ENCODE measurements at regions not wholly inside any gene's neighbourhood (a gene's known extent, or its start where the extent isn't known, plus 50 kb on each side); places are given as distances from the start of the nearest gene placed in this dataset.
A peak's percentile ranks its signal among the peaks of the same experiment; 100 is the strongest.

GRCh38 chr6:148086843-148087242 lies 255.8 kb upstream of the SASH1 start:
- TF ChIP-seq JUND (IDR thresholded peaks at IDR 0.05; ENCODE audit: low read depth): no peak
- DNase-seq (ENCODE audit: low read depth in 1 of 2, low spot score in 1 of 2): no peak
- in situ Hi-C loops (cut with HindIII; ENCODE audit: low pct_unique_long_range_greater_than_20kb, low sequenced_read_pairs): no loop called here

GRCh38 chr6:148087659-148088058 lies 255.0 kb upstream of the SASH1 start:
- in situ Hi-C loops (cut with HindIII; ENCODE audit: low pct_unique_long_range_greater_than_20kb, low sequenced_read_pairs): no loop called here
- TF ChIP-seq JUND (IDR thresholded peaks at IDR 0.05; ENCODE audit: low read depth): no peak
- DNase-seq (ENCODE audit: low read depth in 1 of 2, low spot score in 1 of 2): no peak

GRCh38 chr6:148090326-148090725 lies 252.3 kb upstream of the SASH1 start:
- in situ Hi-C loops (cut with HindIII; ENCODE audit: low pct_unique_long_range_greater_than_20kb, low sequenced_read_pairs): no loop called here
- TF ChIP-seq JUND (IDR thresholded peaks at IDR 0.05; ENCODE audit: low read depth): no peak
- no peak for DNase-seq (ENCODE audit: low read depth in 1 of 2, low spot score in 1 of 2)

- in situ Hi-C loops (cut with HindIII; ENCODE audit: low pct_unique_long_range_greater_than_20kb, low sequenced_read_pairs): no loop called here
Measured at GRCh38 chr6:148091394-148091793, 251.2 kb upstream of the SASH1 start.

GRCh38 chr6:148103436-148103835 lies 239.2 kb upstream of the SASH1 start:
- TF ChIP-seq JUND (IDR thresholded peaks at IDR 0.05; ENCODE audit: low read depth): no peak
- DNase-seq (ENCODE audit: low read depth in 1 of 2, low spot score in 1 of 2): no peak
- in situ Hi-C loops (cut with HindIII; ENCODE audit: low pct_unique_long_range_greater_than_20kb, low sequenced_read_pairs): no loop called here

More at GRCh38 chr6:148091394-148091793, 251.2 kb upstream of the SASH1 start:
- DNase-seq (ENCODE audit: low read depth in 1 of 2, low spot score in 1 of 2): no peak
- no peak for TF ChIP-seq JUND (IDR thresholded peaks at IDR 0.05; ENCODE audit: low read depth)

- no peak for TF ChIP-seq JUND (IDR thresholded peaks at IDR 0.05; ENCODE audit: low read depth)
- in situ Hi-C loops (cut with HindIII; ENCODE audit: low pct_unique_long_range_greater_than_20kb, low sequenced_read_pairs): no loop called here
- DNase-seq (ENCODE audit: low read depth in 1 of 2, low spot score in 1 of 2): no peak
Measured at GRCh38 chr6:148104131-148104530, 238.5 kb upstream of the SASH1 start.

GRCh38 chr6:148105695-148106094 lies 236.9 kb upstream of the SASH1 start:
- DNase-seq (ENCODE audit: low read depth in 1 of 2, low spot score in 1 of 2): no peak
- in situ Hi-C loops (cut with HindIII; ENCODE audit: low pct_unique_long_range_greater_than_20kb, low sequenced_read_pairs): no loop called here
- no peak for TF ChIP-seq JUND (IDR thresholded peaks at IDR 0.05; ENCODE audit: low read depth)

GRCh38 chr6:148107911-148108310 lies 234.7 kb upstream of the SASH1 start:
- DNase-seq (ENCODE audit: low read depth in 1 of 2, low spot score in 1 of 2): no peak
- TF ChIP-seq JUND (IDR thresholded peaks at IDR 0.05; ENCODE audit: low read depth): no peak
- in situ Hi-C loops (cut with HindIII; ENCODE audit: low pct_unique_long_range_greater_than_20kb, low sequenced_read_pairs): no loop called here

- in situ Hi-C loops (cut with HindIII; ENCODE audit: low pct_unique_long_range_greater_than_20kb, low sequenced_read_pairs): no loop called here
- DNase-seq (ENCODE audit: low read depth in 1 of 2, low spot score in 1 of 2): peak in 1 of 2 experiments; percentile 2
- no peak for TF ChIP-seq JUND (IDR thresholded peaks at IDR 0.05; ENCODE audit: low read depth)
Measured at GRCh38 chr6:148109732-148110131, 232.9 kb upstream of the SASH1 start.

- in situ Hi-C loops (cut with HindIII; ENCODE audit: low pct_unique_long_range_greater_than_20kb, low sequenced_read_pairs): no loop called here
- TF ChIP-seq JUND (IDR thresholded peaks at IDR 0.05; ENCODE audit: low read depth): no peak
- DNase-seq (ENCODE audit: low read depth in 1 of 2, low spot score in 1 of 2): no peak
Measured at GRCh38 chr6:148110925-148111324, 231.7 kb upstream of the SASH1 start.

- no peak for DNase-seq (ENCODE audit: low read depth in 1 of 2, low spot score in 1 of 2)
- no peak for TF ChIP-seq JUND (IDR thresholded peaks at IDR 0.05; ENCODE audit: low read depth)
- in situ Hi-C loops (cut with HindIII; ENCODE audit: low pct_unique_long_range_greater_than_20kb, low sequenced_read_pairs): no loop called here
Measured at GRCh38 chr6:148112851-148113319, 229.8 kb upstream of the SASH1 start.

GRCh38 chr6:148116001-148116400 lies 226.6 kb upstream of the SASH1 start:
- no peak for TF ChIP-seq JUND (IDR thresholded peaks at IDR 0.05; ENCODE audit: low read depth)
- DNase-seq (ENCODE audit: low read depth in 1 of 2, low spot score in 1 of 2): no peak
- in situ Hi-C loops (cut with HindIII; ENCODE audit: low pct_unique_long_range_greater_than_20kb, low sequenced_read_pairs): no loop called here

- DNase-seq (ENCODE audit: low read depth in 1 of 2, low spot score in 1 of 2): no peak
Measured at GRCh38 chr6:148118244-148118643, 224.4 kb upstream of the SASH1 start.

GRCh38 chr6:148128014-148128730 lies 214.5 kb upstream of the SASH1 start:
- DNase-seq (ENCODE audit: low read depth in 1 of 2, low spot score in 1 of 2): no peak
- no peak for TF ChIP-seq JUND (IDR thresholded peaks at IDR 0.05; ENCODE audit: low read depth)
- in situ Hi-C loops (cut with HindIII; ENCODE audit: low pct_unique_long_range_greater_than_20kb, low sequenced_read_pairs): no loop called here

More at GRCh38 chr6:148118244-148118643, 224.4 kb upstream of the SASH1 start:
- no peak for TF ChIP-seq JUND (IDR thresholded peaks at IDR 0.05; ENCODE audit: low read depth)
- in situ Hi-C loops (cut with HindIII; ENCODE audit: low pct_unique_long_range_greater_than_20kb, low sequenced_read_pairs): no loop called here
